ENCODE measurements at regions not wholly inside any gene's neighbourhood (a gene's known extent, or its start where the extent isn't known, plus 50 kb on each side); places are given as distances from the start of the nearest gene placed in this dataset.

DNA sequence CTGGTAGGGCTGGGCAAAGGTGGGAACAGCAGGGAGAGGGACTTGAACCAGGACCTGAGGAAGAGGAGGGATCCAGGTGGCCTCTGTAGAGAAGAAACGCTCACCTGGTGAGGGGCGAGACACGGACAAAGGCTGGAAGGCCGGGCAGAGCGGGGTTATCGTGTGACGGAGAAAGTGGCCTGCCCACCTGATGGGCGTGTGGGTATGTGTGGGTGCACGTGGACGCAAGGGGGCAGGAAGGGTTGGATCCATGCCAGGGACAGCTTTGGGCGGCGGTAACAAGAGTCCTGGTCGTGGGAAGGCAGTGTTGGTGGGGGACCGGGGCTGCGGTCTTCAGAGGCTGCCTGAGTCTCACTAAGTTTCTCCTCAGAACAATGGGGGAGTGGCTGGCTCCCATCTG lies 104.1 kb upstream of the GSE1 start:
- TF ChIP-seq POLR2AphosphoS5 (IDR thresholded peaks at IDR 0.05; ENCODE audit: low read depth, low read length), result no peak
- TF ChIP-seq TAF1 (IDR thresholded peaks at IDR 0.05; ENCODE audit: low read depth, low read length), result no peak

Data from GM12891 (cell line).